ENCODE measurements at regions not wholly inside any gene's neighbourhood (a gene's known extent, or its start where the extent isn't known, plus 50 kb on each side); places are given as distances from the start of the nearest gene placed in this dataset.
"Not testable (repeated sequence)": the region's sequence is repeated elsewhere in the genome, so short reads cannot be mapped to it uniquely, and the experiment has no call there.

DNA sequence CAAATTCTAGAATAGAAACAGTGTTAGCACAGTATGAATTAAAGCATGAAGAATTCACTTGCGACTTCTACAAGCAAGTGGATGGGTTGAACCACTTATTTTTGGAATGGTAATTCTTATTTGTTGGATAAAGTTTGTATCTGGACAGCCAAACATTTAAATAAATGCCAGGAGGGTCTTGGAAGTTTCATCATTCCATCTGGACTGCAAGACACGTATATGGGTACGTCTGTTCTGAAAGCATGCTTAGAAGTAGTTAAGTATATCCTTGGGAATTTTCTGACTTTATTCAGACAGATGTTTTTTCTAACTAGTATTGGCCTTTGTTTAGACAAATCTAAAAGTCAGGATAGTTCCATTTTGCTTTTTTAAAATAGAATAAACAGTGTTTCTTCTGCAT is 77.5 kb upstream of the CASK start:
- 78 to 81% methylated on average over 3 of the region's 3 CpGs for WGBS, 2 donors
- Histone ChIP-seq H3K27ac (ENCODE audit: low read depth in 2 of 2, low read length in 1 of 2) (no peak overlapping the region), H3K36me3 (ENCODE audit: control insufficient read depth in 2 of 2, insufficient read depth in 2 of 2, low read length in 1 of 2) (no peaks in the 10 kb centered on the region), H3K4me3 (ENCODE audit: low read depth in 1 of 2, low read length in 2 of 2) (no peak overlapping the region), H3K27me3 (ENCODE audit: control insufficient read depth in 1 of 2, insufficient read depth in 2 of 2, low read length in 2 of 2) (no peaks in the 10 kb centered on the region), H3K9me3 (ENCODE audit: control insufficient read depth in 2 of 2, insufficient read depth in 1 of 2, low read depth in 1 of 2, low read length in 1 of 2) (no peaks in the 10 kb centered on the region), H3K4me1 (ENCODE audit: control insufficient read depth in 2 of 2, insufficient read depth in 2 of 2, low read length in 1 of 2) (no peaks in the 10 kb centered on the region)

GRCh38 chrX:41984628-41985027 is 61.3 kb upstream of the CASK start:
- Histone ChIP-seq H3K36me3 (ENCODE audit: control insufficient read depth in 2 of 2, insufficient read depth in 2 of 2, low read length in 1 of 2) (no peaks in the 10 kb centered on the region), H3K27ac (ENCODE audit: low read depth in 2 of 2, low read length in 1 of 2) (no peak overlapping the region), H3K4me1 (ENCODE audit: control insufficient read depth in 2 of 2, insufficient read depth in 2 of 2, low read length in 1 of 2) (no peaks in the 10 kb centered on the region), H3K9me3 (ENCODE audit: control insufficient read depth in 2 of 2, insufficient read depth in 1 of 2, low read depth in 1 of 2, low read length in 1 of 2) (no peaks in the 10 kb centered on the region), H3K27me3 (ENCODE audit: control insufficient read depth in 1 of 2, insufficient read depth in 2 of 2, low read length in 2 of 2) (peaks cover 0 to 3% of the 10 kb centered on the region in 2 donors), H3K4me3 (ENCODE audit: low read depth in 1 of 2, low read length in 2 of 2) (no peak overlapping the region)
- WGBS, 2 donors = 44 to 71% methylated on average over 6 of the region's 6 CpGs

DNA sequence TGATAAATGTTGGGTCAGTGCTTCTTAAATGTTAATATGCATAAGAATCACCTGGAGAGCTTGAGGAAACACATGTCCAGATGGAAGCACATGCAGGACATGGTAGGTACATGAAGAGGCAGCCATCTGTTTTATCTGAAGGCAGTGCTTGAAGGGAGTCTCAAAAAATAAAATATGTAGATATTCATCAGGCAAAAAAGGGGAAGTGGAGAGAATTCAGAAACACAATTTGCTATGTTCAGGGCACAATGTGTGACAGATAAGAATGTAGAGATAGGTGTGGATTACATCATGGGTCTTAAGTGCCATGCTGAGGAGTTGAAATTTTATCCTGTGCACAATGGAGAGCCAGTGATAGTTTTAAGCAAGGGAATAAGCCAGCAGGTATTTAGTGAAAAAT is 59.6 kb upstream of the CASK start:
- no peaks in the 10 kb centered on the region for H3K4me1 ChIP-seq (ENCODE audit: control insufficient read depth in 2 of 2, insufficient read depth in 2 of 2, low read length in 1 of 2)
- H3K4me3 ChIP-seq (ENCODE audit: low read depth in 1 of 2, low read length in 2 of 2) = no peak overlapping the region
- H3K27ac ChIP-seq (ENCODE audit: low read depth in 2 of 2, low read length in 1 of 2) = no peak overlapping the region
- no peaks in the 10 kb centered on the region for H3K36me3 ChIP-seq (ENCODE audit: control insufficient read depth in 2 of 2, insufficient read depth in 2 of 2, low read length in 1 of 2)
- no peaks in the 10 kb centered on the region for H3K9me3 ChIP-seq (ENCODE audit: control insufficient read depth in 2 of 2, insufficient read depth in 1 of 2, low read depth in 1 of 2, low read length in 1 of 2)
- H3K27me3 ChIP-seq (ENCODE audit: control insufficient read depth in 1 of 2, insufficient read depth in 2 of 2, low read length in 2 of 2) = peaks cover 0 to 3% of the 10 kb centered on the region in 2 donors

GRCh38 chrX:41981481-41982013 is 58.2 kb upstream of the CASK start:
- Histone ChIP-seq H3K4me1 (ENCODE audit: control insufficient read depth in 2 of 2, insufficient read depth in 2 of 2, low read length in 1 of 2) (no peaks in the 10 kb centered on the region), H3K9me3 (ENCODE audit: control insufficient read depth in 2 of 2, insufficient read depth in 1 of 2, low read depth in 1 of 2, low read length in 1 of 2) (no peaks in the 10 kb centered on the region), H3K4me3 (ENCODE audit: low read depth in 1 of 2, low read length in 2 of 2) (no peak overlapping the region), H3K27ac (ENCODE audit: low read depth in 2 of 2, low read length in 1 of 2) (no peak overlapping the region), H3K36me3 (ENCODE audit: control insufficient read depth in 2 of 2, insufficient read depth in 2 of 2, low read length in 1 of 2) (no peaks in the 10 kb centered on the region), H3K27me3 (ENCODE audit: control insufficient read depth in 1 of 2, insufficient read depth in 2 of 2, low read length in 2 of 2) (peaks cover 0 to 6% of the 10 kb centered on the region in 2 donors)
- whole genome bisulfite sequencing, 2 donors = 39 to 73% methylated on average over 4 of the region's 4 CpGs

- H3K4me3 ChIP-seq (ENCODE audit: low read depth in 1 of 2, low read length in 2 of 2); H3K36me3 ChIP-seq (ENCODE audit: control insufficient read depth in 2 of 2, insufficient read depth in 2 of 2, low read length in 1 of 2): not testable (repeated sequence)
- WGBS, 2 donors = 97 to 100% methylated on average over 1 of the region's 1 CpG
Measured at GRCh38 chrX:41974677-41975076, 51.3 kb upstream of the CASK start.

GRCh38 chrX:41973208-41973607 is 49.9 kb upstream of the CASK start:
- no peak overlapping the region for H3K27ac ChIP-seq (ENCODE audit: low read depth in 2 of 2, low read length in 1 of 2)
- H3K27me3 ChIP-seq (ENCODE audit: control insufficient read depth in 1 of 2, insufficient read depth in 2 of 2, low read length in 2 of 2) = peaks cover 0 to 3% of the 10 kb centered on the region in 2 donors
- no peaks in the 10 kb centered on the region for H3K9me3 ChIP-seq (ENCODE audit: control insufficient read depth in 2 of 2, insufficient read depth in 1 of 2, low read depth in 1 of 2, low read length in 1 of 2)
- H3K4me1 ChIP-seq (ENCODE audit: control insufficient read depth in 2 of 2, insufficient read depth in 2 of 2, low read length in 1 of 2) = no peaks in the 10 kb centered on the region
- 51 to 62% methylated on average over 2 of the region's 2 CpGs for WGBS, 2 donors
- H3K4me3 ChIP-seq (ENCODE audit: low read depth in 1 of 2, low read length in 2 of 2) = no peak overlapping the region
- H3K36me3 ChIP-seq (ENCODE audit: control insufficient read depth in 2 of 2, insufficient read depth in 2 of 2, low read length in 1 of 2) = no peaks in the 10 kb centered on the region

More at GRCh38 chrX:41974677-41975076, 51.3 kb upstream of the CASK start:
- not testable (repeated sequence) for H3K27ac ChIP-seq (ENCODE audit: low read depth in 2 of 2, low read length in 1 of 2); H3K9me3 ChIP-seq (ENCODE audit: control insufficient read depth in 2 of 2, insufficient read depth in 1 of 2, low read depth in 1 of 2, low read length in 1 of 2); H3K27me3 ChIP-seq (ENCODE audit: control insufficient read depth in 1 of 2, insufficient read depth in 2 of 2, low read length in 2 of 2); H3K4me1 ChIP-seq (ENCODE audit: control insufficient read depth in 2 of 2, insufficient read depth in 2 of 2, low read length in 1 of 2)
